ENCODE measurements at regions not wholly inside any gene's neighbourhood (a gene's known extent, or its start where the extent isn't known, plus 50 kb on each side); places are given as distances from the start of the nearest gene placed in this dataset.

GRCh38 chr12:69069479-69069878 lies 136.5 kb upstream of the CPM start:
- H3K4me3 ChIP-seq (ENCODE audit: low read depth, low read length): no peak overlapping the region
- no peak for TF ChIP-seq CTCF (IDR thresholded peaks at IDR 0.05; ENCODE audit: low read depth, low read length)

GRCh38 chr12:69070319-69071090 lies 137.5 kb upstream of the CPM start:
- peak; percentile 89 for TF ChIP-seq CTCF (IDR thresholded peaks at IDR 0.05; ENCODE audit: low read depth, low read length)
- no peak overlapping the region for H3K4me3 ChIP-seq (ENCODE audit: low read depth, low read length)

- H3K4me3 ChIP-seq (ENCODE audit: low read depth, low read length): no peak overlapping the region
- TF ChIP-seq CTCF (IDR thresholded peaks at IDR 0.05; ENCODE audit: low read depth, low read length): no peak
Measured at GRCh38 chr12:69071091-69071370, 138.1 kb upstream of the CPM start.

GRCh38 chr12:69073035-69073434 lies 140.1 kb upstream of the CPM start:
- TF ChIP-seq CTCF (IDR thresholded peaks at IDR 0.05; ENCODE audit: low read depth, low read length): no peak
- H3K4me3 ChIP-seq (ENCODE audit: low read depth, low read length): no peak overlapping the region

GRCh38 chr12:69074556-69075349 lies 141.8 kb upstream of the CPM start:
- no peak for TF ChIP-seq CTCF (IDR thresholded peaks at IDR 0.05; ENCODE audit: low read depth, low read length)
- H3K4me3 ChIP-seq (ENCODE audit: low read depth, low read length): no peak overlapping the region

- H3K4me3 ChIP-seq (ENCODE audit: low read depth, low read length): no peak overlapping the region
- no peak for TF ChIP-seq CTCF (IDR thresholded peaks at IDR 0.05; ENCODE audit: low read depth, low read length)
Measured at GRCh38 chr12:69083689-69084088, 150.7 kb upstream of the CPM start.

GRCh38 chr12:69084816-69085378 lies 151.9 kb upstream of the CPM start:
- no peak for TF ChIP-seq CTCF (IDR thresholded peaks at IDR 0.05; ENCODE audit: low read depth, low read length)
- H3K4me3 ChIP-seq (ENCODE audit: low read depth, low read length): no peak overlapping the region
